Adrenal gland (tissue), 9 donors: ENCODE measurements at regions not wholly inside any gene's neighbourhood (a gene's known extent, or its start where the extent isn't known, plus 50 kb on each side); places are given as distances from the start of the nearest gene placed in this dataset.

Experiments used
- DNase-seq, 7 donors: peaks; one replicate each; pipeline ENCODE4 v3.0.0-alpha.2; 2019 to 2020
- H3K27ac ChIP-seq, 5 donors: fragments of 200-600 bp; sonication (generic) in 4 of 5; 1 replicate in 3 of 5; 2 replicates in 2 of 5; pipeline versions ENCODE4 v1.5.1 to v1.8.0; 2016 to 2020; ENCODE audit warnings: mild to moderate bottlenecking in 1 of 5
- H3K27me3 ChIP-seq: fragments of 200-600 bp; 2 replicates; pipeline ENCODE4 v1.8.0; 2021
- H3K36me3 ChIP-seq, 2 donors: fragments of 200-600 bp; replicated peaks in 1 of 2; 1 replicate in 1 of 2; 2 replicates in 1 of 2; pipeline versions ENCODE4 v1.5.1 to v1.8.0; 2018 to 2022
- H3K4me1 ChIP-seq, 2 donors: fragments of 200-600 bp; replicated peaks in 1 of 2; 1 replicate in 1 of 2; 2 replicates in 1 of 2; pipeline versions ENCODE4 v1.5.1 to v1.8.0; 2018 to 2021
- H3K4me3 ChIP-seq, 4 donors: fragments of 200-600 bp; sonication (generic) in 3 of 4; one replicate each; pipeline ENCODE4 v1.5.1; 2016 to 2018
- H3K9me3 ChIP-seq, 3 donors: fragments of 200-600 bp; sonication (generic) in 1 of 3; replicated peaks in 1 of 3; 1 replicate in 2 of 3; 2 replicates in 1 of 3; pipeline versions ENCODE4 v1.5.1 to v1.8.0; 2016 to 2021
- POLR2A ChIP-seq, 2 donors: fragments of 450-650 bp; IDR thresholded peaks; one replicate each; pipeline ENCODE4 v1.6.1; 2017; ENCODE audit warnings: antibody characterized with exemption in 2 of 2, mild to moderate bottlenecking in 2 of 2, moderate library complexity in 1 of 2
- WGBS, 4 donors: extraction: QIAGEN DNeasy Blood & Tissue Kit in 2 of 4; methylation state at CpG; one replicate each; pipeline versions ENCODE4 v1.1.5 to v1.1.7; 2013 to 2017; 5-methylcytosine and 5-hydroxymethylcytosine counted together
- intact Hi-C, 2 donors: fragments of 100-400 bp; cut with DNase I; formaldehyde crosslinking; loops; one replicate each; pipeline versions ENCODE4 v1.14.1 to v1.15.0; 2022 to 2023
- TF ChIP-seq, protein P1 (sequence below), 6 experiments: fragments of 450-650 bp in 4 of 6; fragments of 200-600 bp in 2 of 6; sonication (generic) in 1 of 6; IDR thresholded peaks; 1 replicate in 5 of 6; 2 replicates in 1 of 6; pipeline versions ENCODE4 v1.5.1 to v1.8.0; 2016 to 2021; ENCODE audit warnings: antibody characterized with exemption in 6 of 6, mild to moderate bottlenecking in 2 of 6, moderate library complexity in 1 of 6
- donor health status: healthy with polysubstance abuse.
- donor health status: Bipolar disorder and iron deficiency.
- donor health status: DM: yes; HTN: yes; CAD: no.
- donor health status: DM: no; HTN: no; CAD: no.
- donor health status: DM: no; HTN: no; CAD: no.

DNA sequence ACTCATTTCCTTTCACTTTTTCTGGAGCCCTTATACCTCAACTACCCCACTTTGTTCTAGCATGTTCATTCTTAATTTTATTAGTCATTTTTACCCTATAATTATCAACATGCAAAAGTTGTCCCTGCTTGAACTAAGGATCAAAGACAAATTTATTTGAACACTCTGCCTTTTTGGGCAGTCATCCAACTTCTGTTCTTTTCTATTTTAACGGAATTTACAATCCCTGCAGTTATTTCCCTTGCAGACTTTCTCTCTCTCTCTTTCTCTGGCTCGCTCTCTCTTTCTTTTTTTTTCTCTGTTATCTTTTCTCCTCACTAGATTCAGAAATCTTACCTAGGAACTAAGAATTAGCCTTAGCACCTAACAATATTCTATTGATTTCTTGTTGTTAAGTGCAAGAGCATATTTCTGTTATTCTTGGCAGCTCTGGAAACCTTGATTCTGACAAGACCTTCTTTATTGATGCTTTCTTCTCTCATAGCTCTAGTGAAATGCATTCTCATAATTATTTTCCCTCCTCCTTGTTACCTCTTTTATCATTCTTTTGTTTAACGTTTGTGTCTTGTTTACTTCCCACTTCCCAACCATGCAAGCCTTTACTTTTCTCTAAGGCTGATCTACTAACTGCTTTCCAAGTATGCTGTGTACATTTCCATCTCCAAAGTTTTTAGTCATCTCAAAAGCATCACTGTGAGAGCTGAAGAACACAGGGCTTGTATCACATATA, 951.6 kb downstream of the DIPK2A start:
- Histone ChIP-seq H3K36me3 (no peaks in the 10 kb centered on the region), H3K4me3 (no peak overlapping the region), H3K4me1 (no peaks in the 10 kb centered on the region), H3K27me3 (no peaks in the 10 kb centered on the region), H3K27ac (no peak overlapping the region), H3K9me3 (no peaks in the 10 kb centered on the region)
- WGBS, 4 donors, result 15 to 21% (median 18%) methylated on average over 3 of the region's 3 CpGs
- TF ChIP-seq POLR2A (IDR thresholded peaks at IDR 0.05), result no peak
- TF ChIP-seq, protein P1, sequence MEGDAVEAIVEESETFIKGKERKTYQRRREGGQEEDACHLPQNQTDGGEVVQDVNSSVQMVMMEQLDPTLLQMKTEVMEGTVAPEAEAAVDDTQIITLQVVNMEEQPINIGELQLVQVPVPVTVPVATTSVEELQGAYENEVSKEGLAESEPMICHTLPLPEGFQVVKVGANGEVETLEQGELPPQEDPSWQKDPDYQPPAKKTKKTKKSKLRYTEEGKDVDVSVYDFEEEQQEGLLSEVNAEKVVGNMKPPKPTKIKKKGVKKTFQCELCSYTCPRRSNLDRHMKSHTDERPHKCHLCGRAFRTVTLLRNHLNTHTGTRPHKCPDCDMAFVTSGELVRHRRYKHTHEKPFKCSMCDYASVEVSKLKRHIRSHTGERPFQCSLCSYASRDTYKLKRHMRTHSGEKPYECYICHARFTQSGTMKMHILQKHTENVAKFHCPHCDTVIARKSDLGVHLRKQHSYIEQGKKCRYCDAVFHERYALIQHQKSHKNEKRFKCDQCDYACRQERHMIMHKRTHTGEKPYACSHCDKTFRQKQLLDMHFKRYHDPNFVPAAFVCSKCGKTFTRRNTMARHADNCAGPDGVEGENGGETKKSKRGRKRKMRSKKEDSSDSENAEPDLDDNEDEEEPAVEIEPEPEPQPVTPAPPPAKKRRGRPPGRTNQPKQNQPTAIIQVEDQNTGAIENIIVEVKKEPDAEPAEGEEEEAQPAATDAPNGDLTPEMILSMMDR (IDR thresholded peaks at IDR 0.05), result no peak
- intact Hi-C loops, result no loop called here
- DNase-seq, result no peak

DNA sequence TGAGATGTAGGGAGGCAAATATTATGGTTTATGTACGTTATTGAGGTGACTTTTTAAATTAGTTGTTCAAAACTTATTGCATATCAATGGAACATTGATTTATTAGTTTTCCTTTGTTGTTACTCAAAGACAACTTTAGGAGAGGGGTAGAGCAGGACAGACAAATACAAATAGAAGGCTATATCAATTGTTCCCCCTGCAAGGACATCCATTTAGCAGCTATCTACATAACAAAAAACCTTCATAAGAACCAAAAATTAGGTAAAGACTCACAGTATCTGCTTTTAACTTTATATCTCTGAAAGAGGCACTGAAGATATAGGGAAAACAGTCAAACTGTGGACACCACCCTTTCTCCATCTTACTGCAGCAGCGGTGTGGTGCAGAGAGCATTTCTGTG, 958.8 kb downstream of the DIPK2A start:
- Histone ChIP-seq H3K4me1 (no peaks in the 10 kb centered on the region), H3K27me3 (no peaks in the 10 kb centered on the region), H3K9me3 (no peaks in the 10 kb centered on the region), H3K27ac (no peak overlapping the region), H3K36me3 (no peaks in the 10 kb centered on the region), H3K4me3 (no peak overlapping the region)
- no peak for DNase-seq
- TF ChIP-seq, protein P1 (IDR thresholded peaks at IDR 0.05), result no peak
- TF ChIP-seq POLR2A (IDR thresholded peaks at IDR 0.05), result no peak
- WGBS, 4 donors, result 88 to 93% (median 90%) methylated on average over 2 of the region's 2 CpGs
- intact Hi-C loops, result no loop called here

DNA sequence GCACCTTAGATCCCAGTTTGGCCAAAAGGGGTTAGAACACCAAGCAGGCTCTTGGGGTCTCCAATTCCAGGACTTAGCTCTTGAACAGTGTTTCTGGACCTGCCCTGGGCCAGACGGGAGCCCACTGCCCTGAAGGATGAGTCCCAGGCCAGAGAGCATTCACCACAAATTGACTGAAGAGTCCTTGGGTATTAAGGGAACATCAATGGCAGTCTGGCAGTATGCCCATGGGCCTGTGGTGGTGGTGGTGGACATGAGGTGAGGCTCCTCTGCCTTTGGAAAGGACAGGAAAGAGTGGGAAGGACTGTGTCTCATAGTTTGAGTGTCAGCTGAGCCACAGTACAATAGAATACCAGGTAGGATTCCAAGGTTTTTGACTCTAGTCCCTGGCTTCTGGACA, 960.0 kb downstream of the DIPK2A start:
- 83 to 100% (median 94%) methylated on average over 1 of the region's 1 CpG for WGBS, 4 donors
- Histone ChIP-seq H3K4me1 (no peaks in the 10 kb centered on the region), H3K9me3 (no peaks in the 10 kb centered on the region), H3K27me3 (no peaks in the 10 kb centered on the region), H3K27ac (no peak overlapping the region), H3K4me3 (no peak overlapping the region), H3K36me3 (no peaks in the 10 kb centered on the region)
- intact Hi-C loops, result no loop called here
- DNase-seq, result no peak
- TF ChIP-seq POLR2A (IDR thresholded peaks at IDR 0.05), result no peak
- TF ChIP-seq, protein P1 (IDR thresholded peaks at IDR 0.05), result no peak

DNA sequence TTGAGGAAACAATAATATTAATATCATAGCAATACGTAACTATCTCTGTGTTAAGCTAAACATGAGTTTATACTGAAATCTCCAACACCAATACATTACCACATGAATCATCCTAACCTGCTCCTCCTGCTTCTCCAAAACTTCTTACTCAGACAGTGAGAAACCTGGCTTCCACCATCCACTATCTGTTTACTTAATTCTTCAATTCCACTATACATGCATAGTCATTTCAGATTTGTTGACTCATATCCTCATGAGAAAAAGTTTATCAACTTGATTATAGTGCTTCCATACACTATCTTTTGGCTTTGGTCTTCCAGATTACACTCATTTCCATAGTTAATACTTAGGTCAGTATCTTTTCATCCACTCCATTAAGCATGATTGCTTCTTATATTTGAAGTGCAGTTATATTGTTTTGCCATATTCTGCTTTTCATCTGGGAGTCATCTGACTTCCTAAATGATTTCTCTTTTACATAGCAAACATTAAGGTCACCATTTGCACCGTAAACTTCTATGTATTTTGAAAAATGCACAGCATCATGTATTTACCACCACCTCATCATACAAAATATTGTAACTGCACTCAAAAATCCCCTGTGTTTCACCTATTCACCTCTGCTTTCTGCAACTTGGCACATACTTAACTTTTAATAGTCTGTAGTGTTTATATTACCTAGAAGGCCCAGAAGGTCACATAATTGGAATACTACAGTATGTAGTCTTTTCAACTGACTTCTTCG, 970.6 kb downstream of the DIPK2A start:
- intact Hi-C loops, result no loop called here
- DNase-seq, result no peak
- H3K36me3 ChIP-seq, result no peaks in the 10 kb centered on the region
- no peak overlapping the region for H3K27ac ChIP-seq
- H3K4me3 ChIP-seq, result no peak overlapping the region
- 58 to 79% (median 65%) methylated on average over 3 of the region's 3 CpGs for WGBS, 4 donors
- no peaks in the 10 kb centered on the region for H3K4me1 ChIP-seq
- H3K27me3 ChIP-seq, result no peaks in the 10 kb centered on the region
- TF ChIP-seq POLR2A (IDR thresholded peaks at IDR 0.05), result no peak
- TF ChIP-seq, protein P1 (IDR thresholded peaks at IDR 0.05), result no peak
- H3K9me3 ChIP-seq, result no peaks in the 10 kb centered on the region
